ENCODE measurements at regions not wholly inside any gene's neighbourhood (a gene's known extent, or its start where the extent isn't known, plus 50 kb on each side); places are given as distances from the start of the nearest gene placed in this dataset.
"Not testable (repeated sequence)": the region's sequence is repeated elsewhere in the genome, so short reads cannot be mapped to it uniquely, and the experiment has no call there.

DNA sequence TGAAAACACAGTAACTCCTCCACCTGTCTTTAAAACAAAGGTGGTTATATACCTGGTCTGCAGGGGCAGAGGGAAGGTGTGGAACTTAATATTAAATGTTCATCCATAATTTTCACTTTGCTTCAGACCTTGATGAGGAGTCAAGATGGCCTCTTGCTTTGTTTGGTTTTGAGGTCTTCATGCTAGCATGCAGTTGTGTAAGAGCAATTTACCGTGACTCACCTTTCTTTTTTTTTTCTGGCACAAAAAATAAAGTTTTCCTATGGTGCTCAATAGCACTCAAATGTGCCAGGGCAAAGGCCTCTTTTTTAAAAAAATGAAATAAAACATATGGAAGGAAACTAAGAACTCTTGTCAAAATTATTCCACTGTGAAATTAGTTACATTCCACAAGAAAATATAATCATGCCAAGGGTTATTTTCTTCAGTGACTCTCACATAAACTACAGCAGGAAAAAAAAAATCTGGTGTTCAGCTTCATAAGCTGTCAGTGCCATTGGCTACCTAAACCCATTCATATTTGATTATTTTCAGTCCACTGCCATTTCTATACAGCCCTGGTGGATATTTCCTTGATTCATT is 128.2 kb downstream of the SLC7A11 start:
- Mint-ChIP-seq H3K27ac (no peak overlapping the region), H3K9me3 (no peaks in the 10 kb centered on the region), H3K4me3 (no peak overlapping the region), H3K4me1 (no peaks in the 10 kb centered on the region), H3K27me3 (no peaks in the 10 kb centered on the region), H3K36me3 (ENCODE audit: low read depth) (no peaks in the 10 kb centered on the region)
- ChIA-PET CTCF (no interaction called here), POLR2A (no interaction called here)
- DNase-seq: no peak

DNA sequence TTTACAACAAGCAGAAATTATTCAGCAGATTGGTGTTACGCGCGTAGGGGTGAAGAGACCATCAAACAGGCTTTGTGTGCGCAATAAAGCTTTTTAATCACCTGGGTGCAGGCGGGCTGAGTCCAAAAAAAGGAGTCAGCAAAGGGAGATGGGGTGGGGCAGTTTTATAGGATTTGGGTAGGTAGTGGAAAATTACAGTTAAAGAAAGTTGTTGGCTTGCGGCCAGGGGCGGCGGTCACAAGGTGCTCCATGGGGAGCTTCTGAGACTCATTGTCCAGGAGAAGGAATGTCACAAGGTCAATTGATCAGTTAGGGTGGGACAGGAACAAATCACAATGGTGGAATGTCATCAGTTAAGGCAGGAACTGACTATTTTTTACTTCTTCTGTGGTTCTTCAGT is 129.3 kb downstream of the SLC7A11 start:
- POLR2A ChIA-PET; H3K4me3 Mint-ChIP-seq; H3K27me3 Mint-ChIP-seq; H3K9me3 Mint-ChIP-seq; H3K4me1 Mint-ChIP-seq; CTCF ChIA-PET; H3K27ac Mint-ChIP-seq; H3K36me3 Mint-ChIP-seq (ENCODE audit: low read depth); DNase-seq: not testable (repeated sequence)

DNA sequence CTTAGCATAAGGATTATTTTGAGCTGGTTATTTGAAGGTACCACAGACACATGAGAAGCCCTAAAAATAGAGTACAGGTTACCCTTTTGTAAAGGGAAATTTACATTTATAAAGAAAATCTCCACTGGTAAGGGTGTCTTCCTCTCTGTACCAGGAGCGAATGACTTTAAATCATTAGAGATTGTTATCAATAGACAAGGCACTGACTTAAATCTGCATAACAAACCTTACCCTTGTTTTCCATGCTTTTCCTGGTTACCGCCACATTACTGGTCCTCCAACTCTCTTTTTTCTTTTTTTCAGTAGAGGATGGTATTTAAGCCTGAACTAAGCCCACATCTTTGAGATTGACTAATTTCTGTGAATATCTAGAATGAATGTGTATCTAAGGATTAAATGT is 129.8 kb downstream of the SLC7A11 start:
- Mint-ChIP-seq H3K4me3 (no peak overlapping the region), H3K27ac (no peak overlapping the region), H3K4me1 (no peaks in the 10 kb centered on the region), H3K36me3 (ENCODE audit: low read depth) (no peaks in the 10 kb centered on the region), H3K9me3 (no peaks in the 10 kb centered on the region), H3K27me3 (no peaks in the 10 kb centered on the region)
- DNase-seq: no peak
- POLR2A ChIA-PET: no interaction called here
- CTCF ChIA-PET: no interaction called here

DNA sequence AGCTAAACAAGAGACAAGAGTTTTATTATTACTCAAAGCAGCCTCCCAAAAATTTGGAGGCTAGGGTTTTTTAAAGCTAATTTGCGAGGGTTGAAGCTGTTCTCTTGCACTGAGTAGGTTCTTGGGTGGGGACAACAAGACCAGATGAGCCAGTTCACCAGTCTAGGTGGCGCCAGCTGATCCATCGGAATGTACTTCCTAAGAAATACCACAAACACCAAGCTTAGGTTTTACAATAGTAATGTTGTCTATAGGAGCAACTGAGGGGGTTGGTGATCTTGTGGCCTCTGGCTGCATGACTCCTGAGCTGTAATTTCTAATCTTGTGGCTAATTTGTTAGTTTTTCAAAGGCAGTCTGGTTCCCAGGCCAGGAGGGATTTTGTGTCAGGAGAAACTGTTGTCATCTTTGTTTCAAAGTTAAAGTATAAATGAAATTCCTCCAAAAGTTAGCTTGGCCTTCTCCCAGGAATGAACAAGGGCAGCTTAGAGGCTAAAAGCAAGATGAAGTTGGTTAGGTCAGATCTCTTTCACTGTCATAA is 130.6 kb downstream of the SLC7A11 start:
- no peaks in the 10 kb centered on the region for H3K4me1 Mint-ChIP-seq
- CTCF ChIA-PET: no interaction called here
- DNase-seq: no peak
- H3K36me3 Mint-ChIP-seq (ENCODE audit: low read depth): no peaks in the 10 kb centered on the region
- no peaks in the 10 kb centered on the region for H3K27me3 Mint-ChIP-seq
- H3K4me3 Mint-ChIP-seq: no peak overlapping the region
- no peak overlapping the region for H3K27ac Mint-ChIP-seq
- H3K9me3 Mint-ChIP-seq: no peaks in the 10 kb centered on the region
- POLR2A ChIA-PET: no interaction called here

DNA sequence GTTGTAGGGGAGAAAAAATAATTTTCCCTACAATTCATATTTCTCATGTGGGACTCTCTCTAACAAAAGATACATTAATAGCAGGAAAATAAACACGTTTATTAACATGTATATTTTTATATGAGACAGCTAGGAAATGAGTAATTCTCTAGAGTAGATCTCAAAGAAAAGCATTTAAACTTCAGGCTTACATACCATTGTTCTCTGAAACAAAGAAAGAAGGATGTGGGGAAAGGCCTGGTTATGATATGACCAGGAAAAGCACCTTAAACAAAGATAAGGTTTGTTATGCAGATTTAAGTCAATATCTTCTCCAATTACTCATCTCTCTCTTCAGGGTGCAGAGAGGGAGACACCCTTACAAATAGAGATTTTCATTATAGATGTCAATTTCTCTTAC is 131.3 kb downstream of the SLC7A11 start:
- H3K4me1 Mint-ChIP-seq: no peaks in the 10 kb centered on the region
- H3K4me3 Mint-ChIP-seq: no peak overlapping the region
- DNase-seq: no peak
- H3K27ac Mint-ChIP-seq: no peak overlapping the region
- no peaks in the 10 kb centered on the region for H3K9me3 Mint-ChIP-seq
- ChIA-PET CTCF (no interaction called here), POLR2A (no interaction called here)
- no peaks in the 10 kb centered on the region for H3K27me3 Mint-ChIP-seq
- no peaks in the 10 kb centered on the region for H3K36me3 Mint-ChIP-seq (ENCODE audit: low read depth)

DNA sequence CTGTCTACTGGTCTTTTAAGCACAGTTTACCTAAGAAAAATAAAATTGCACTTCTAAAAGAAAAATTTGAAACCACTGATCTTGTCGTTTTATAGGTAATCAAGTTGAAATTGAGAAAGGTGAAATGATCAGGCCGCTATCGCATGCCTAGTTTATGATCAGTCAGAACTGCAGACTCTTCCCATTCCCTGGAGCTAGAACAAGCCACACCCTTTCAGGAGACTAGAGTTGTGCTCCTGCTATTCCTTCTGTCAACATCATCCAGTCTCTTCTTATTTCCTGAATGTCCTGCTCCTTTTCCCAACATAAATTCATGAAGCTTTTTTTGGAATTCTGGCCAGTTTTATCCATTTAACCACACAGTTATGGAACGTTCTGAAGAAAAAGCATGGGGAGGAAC is 135.1 kb downstream of the SLC7A11 start:
- no peak overlapping the region for H3K4me3 Mint-ChIP-seq
- no peaks in the 10 kb centered on the region for H3K36me3 Mint-ChIP-seq (ENCODE audit: low read depth)
- no peaks in the 10 kb centered on the region for H3K9me3 Mint-ChIP-seq
- CTCF ChIA-PET: no interaction called here
- DNase-seq: no peak
- no peaks in the 10 kb centered on the region for H3K27me3 Mint-ChIP-seq
- no peaks in the 10 kb centered on the region for H3K4me1 Mint-ChIP-seq
- H3K27ac Mint-ChIP-seq: no peak overlapping the region
- POLR2A ChIA-PET: no interaction called here

DNA sequence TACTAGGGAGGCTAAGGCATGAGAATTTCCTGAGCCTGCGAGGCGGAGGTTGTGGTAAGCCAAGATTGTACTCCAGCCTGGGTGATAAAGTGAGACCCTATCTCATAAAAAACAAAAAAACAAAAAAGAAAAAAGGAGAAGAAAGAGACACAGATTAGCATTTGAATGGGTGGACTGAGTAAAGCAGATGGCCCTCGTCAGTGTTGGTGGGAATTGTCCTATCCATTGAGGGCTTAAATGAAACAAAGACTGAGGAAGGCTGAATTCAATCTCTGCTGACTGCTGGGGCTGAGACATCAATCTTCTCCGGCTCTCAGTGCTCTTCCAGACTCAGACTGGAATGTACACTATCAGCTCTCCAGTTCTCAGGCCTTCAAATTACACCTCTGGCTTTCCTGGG is 136.8 kb downstream of the SLC7A11 start:
- H3K27me3 Mint-ChIP-seq: no peaks in the 10 kb centered on the region
- CTCF ChIA-PET: no interaction called here

DNA sequence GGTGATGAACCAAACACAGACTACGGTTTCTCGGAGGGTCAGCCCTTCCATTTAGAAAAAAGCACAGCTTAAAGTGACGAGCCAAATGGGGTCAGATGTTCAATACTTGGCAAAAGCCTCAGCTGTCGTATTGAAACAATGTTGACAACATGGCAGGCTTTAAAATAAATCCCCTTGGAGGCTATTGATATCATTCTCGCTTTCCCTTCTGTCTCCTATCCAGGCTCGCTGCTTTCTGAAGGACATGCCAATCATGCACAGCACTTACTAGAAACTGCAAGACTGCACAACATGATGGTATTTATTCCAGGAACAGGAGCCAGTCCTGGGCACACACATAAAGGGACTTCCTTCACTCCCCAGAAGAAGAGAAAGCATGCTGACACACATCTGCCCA is 137.9 kb downstream of the SLC7A11 start:
- ChIA-PET CTCF (no interaction called here), POLR2A (no interaction called here)

More for the DNA sequence above, 136.8 kb downstream of the SLC7A11 start:
- Mint-ChIP-seq H3K36me3 (ENCODE audit: low read depth) (no peaks in the 10 kb centered on the region), H3K4me3 (no peak overlapping the region), H3K9me3 (no peaks in the 10 kb centered on the region), H3K4me1 (no peaks in the 10 kb centered on the region), H3K27ac (no peak overlapping the region)
- POLR2A ChIA-PET: no interaction called here
- DNase-seq: no peak

DNA sequence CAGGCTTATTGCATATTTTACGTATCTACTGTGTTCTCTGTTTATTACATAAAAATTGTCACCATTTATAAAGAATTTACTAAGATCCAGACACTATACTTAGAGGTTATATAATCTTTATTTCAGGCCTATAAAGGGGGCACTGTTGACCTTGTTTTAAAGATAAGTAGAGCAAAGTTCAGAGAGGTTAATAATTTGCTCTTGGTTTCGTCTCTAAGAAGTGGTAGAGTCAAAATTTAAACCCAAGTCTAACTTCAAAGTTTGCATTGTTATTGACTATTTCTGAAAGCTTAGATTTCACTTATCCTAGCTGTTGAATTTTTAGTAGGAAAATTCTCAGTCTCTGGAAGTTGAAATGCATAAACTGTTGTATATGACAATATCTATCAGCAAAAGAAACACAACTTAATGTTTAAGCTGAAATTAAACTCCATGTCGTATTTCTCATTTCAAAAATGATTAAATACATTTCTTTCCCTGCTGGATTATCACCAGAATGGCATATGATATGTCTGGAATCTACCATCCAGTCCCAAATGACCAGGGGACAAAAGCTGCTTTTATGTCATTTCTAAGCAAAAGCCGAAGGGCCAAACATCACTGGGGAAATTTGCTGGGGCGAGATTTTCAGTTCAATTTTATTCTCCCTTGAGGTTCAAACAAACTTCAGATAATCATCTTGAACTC is 138.4 kb downstream of the SLC7A11 start:
- Mint-ChIP-seq H3K9me3 (no peaks in the 10 kb centered on the region), H3K36me3 (ENCODE audit: low read depth) (no peaks in the 10 kb centered on the region), H3K27ac (no peak overlapping the region), H3K4me1 (no peaks in the 10 kb centered on the region), H3K27me3 (no peaks in the 10 kb centered on the region), H3K4me3 (no peak overlapping the region)
- ChIA-PET CTCF (no interaction called here), POLR2A (no interaction called here)
- DNase-seq: no peak

More for the DNA sequence above, 137.9 kb downstream of the SLC7A11 start:
- Mint-ChIP-seq H3K4me3 (no peak overlapping the region), H3K9me3 (no peaks in the 10 kb centered on the region), H3K27ac (no peak overlapping the region), H3K27me3 (no peaks in the 10 kb centered on the region), H3K36me3 (ENCODE audit: low read depth) (no peaks in the 10 kb centered on the region), H3K4me1 (no peaks in the 10 kb centered on the region)
- no peak for DNase-seq

DNA sequence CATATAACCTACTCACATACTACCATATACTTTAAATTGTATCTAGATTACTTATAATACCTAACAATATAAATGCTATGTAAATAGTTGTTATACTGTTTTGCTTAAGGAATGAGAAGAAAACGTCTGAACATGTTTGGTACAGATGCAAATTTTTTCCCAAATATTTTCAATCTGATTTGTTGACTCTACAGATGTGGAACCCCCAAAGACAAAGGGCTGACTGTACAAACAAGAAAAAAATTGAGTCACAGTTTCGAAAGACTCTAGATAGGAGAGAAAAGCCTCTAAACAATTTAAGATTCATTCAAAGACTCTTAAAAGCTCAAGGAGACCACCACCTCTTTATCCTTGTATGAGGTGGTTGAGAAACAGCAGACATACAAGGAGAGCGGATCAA is 142.8 kb downstream of the SLC7A11 start:
- Mint-ChIP-seq H3K9me3 (no peaks in the 10 kb centered on the region), H3K4me3 (no peak overlapping the region), H3K27ac (no peak overlapping the region), H3K4me1 (no peaks in the 10 kb centered on the region), H3K36me3 (ENCODE audit: low read depth) (no peaks in the 10 kb centered on the region), H3K27me3 (no peaks in the 10 kb centered on the region)
- ChIA-PET POLR2A (no interaction called here), CTCF (interaction anchor here (1.6 kb wide), 1 partner anchor 9 kb away, joined by 4 read pairs; no protein-coding TSS in a partner anchor)
- DNase-seq: no peak

DNA sequence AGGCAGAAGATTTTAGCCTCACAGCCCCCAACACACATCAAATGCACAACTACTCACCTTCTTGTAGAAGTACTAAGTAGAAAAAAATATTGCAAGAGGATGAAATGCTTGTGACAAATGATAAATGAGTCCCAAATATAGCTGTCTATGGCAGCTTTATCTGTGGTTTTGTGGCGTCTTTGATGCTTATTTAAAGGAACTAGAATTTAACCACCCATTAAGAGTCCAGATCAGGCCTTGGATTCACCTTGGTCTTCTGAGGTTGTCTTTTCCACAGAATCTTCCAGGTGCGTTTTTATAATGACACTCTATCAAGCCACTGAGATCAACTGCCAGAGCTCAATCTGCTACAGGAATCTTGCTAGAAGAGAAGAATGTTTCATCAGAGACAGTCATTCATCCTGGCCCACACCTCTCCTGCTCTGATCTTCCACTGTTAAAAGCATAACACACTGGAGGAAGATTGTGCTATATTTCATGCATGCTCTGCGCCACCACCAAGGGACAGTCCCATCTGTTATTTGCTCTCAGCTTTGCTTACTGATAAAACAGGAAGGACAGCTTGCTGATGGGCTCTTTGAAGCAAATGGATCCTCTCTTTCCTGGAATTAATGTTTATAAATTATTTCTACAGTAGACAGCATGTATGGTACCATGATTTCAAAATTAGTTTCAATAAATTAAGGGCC is 144.1 kb downstream of the SLC7A11 start:
- CTCF ChIA-PET: no interaction called here
- Mint-ChIP-seq H3K4me3 (no peak overlapping the region), H3K36me3 (ENCODE audit: low read depth) (no peaks in the 10 kb centered on the region), H3K4me1 (no peaks in the 10 kb centered on the region), H3K27ac (no peak overlapping the region), H3K27me3 (no peaks in the 10 kb centered on the region), H3K9me3 (no peaks in the 10 kb centered on the region)
- no peak for DNase-seq
- POLR2A ChIA-PET: no interaction called here

DNA sequence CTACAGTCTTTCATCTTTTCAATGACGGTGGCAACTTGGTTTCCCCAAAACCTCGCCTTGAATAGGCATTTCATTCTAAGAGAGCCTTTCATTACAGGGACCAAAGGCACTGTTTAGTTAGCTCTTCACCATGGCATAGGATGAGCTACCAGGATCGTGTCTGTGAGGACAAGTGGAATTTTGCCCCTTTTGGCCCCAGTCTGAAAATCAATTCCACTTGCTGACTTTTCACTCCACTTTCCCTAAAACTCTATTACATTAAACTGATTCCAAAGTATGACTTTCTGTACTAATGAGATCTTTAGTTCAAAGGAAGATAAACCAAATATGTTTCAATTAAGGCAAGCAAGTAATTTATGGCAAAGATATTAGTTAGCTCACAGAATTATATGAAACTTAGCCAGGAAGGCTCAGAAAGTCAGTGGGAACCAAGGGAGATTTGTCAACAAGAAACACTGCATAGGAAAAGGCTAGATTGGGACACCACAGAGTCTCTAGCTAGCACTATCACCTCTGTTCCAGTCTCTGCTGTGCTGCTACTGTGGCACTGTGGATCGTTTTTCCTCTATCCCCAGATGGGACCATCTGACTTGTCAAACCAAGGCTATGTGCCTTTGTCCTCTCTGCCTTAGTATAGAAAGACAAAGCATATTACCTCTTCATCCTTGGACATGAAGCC is 145.6 kb downstream of the SLC7A11 start:
- no peaks in the 10 kb centered on the region for H3K9me3 Mint-ChIP-seq
- no peaks in the 10 kb centered on the region for H3K36me3 Mint-ChIP-seq (ENCODE audit: low read depth)
- no peaks in the 10 kb centered on the region for H3K4me1 Mint-ChIP-seq
- no peak for DNase-seq
- ChIA-PET CTCF (no interaction called here), POLR2A (no interaction called here)
- H3K27me3 Mint-ChIP-seq: no peaks in the 10 kb centered on the region
- no peak overlapping the region for H3K4me3 Mint-ChIP-seq
- no peak overlapping the region for H3K27ac Mint-ChIP-seq

DNA sequence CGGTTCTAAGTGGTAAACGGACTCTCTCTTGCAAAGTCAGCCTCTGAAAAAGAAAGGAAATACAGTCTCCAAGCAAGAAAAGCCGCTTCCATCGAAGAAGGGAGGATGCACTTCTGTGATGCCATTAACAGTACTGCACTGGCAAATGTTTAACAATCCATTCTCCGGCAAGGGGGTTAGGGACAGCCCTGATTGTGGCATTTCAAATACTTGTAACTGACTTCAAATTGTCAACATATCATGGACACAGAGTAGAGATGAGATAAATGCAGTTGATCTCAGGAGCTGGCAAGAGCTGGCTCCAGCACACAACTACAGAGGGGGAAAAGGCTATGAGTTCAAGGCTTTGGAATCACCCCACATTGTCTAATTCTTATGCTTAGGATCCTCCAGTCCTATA is 146.8 kb downstream of the SLC7A11 start:
- no peak overlapping the region for H3K4me3 Mint-ChIP-seq
- no peaks in the 10 kb centered on the region for H3K4me1 Mint-ChIP-seq

More for the DNA sequence above, 146.8 kb downstream of the SLC7A11 start:
- H3K27ac Mint-ChIP-seq: no peak overlapping the region
- H3K36me3 Mint-ChIP-seq (ENCODE audit: low read depth): no peaks in the 10 kb centered on the region
- CTCF ChIA-PET: no interaction called here
- H3K27me3 Mint-ChIP-seq: no peaks in the 10 kb centered on the region
- no peak for DNase-seq
- POLR2A ChIA-PET: no interaction called here
- no peaks in the 10 kb centered on the region for H3K9me3 Mint-ChIP-seq

Measured in activated CD4-positive, alpha-beta T cell treated with anti-CD3 and anti-CD28 coated beads, Interleukin-2, amount 10 ng/mL, durations not matched to agents 7 days and 5 days (primary cell).